PC-9 (cell line): ENCODE measurements at regions not wholly inside any gene's neighbourhood (a gene's known extent, or its start where the extent isn't known, plus 50 kb on each side); places are given as distances from the start of the nearest gene placed in this dataset.

Source experiments
- BruUV-seq: library from RNA; stranded (reverse); fragments of 400-500 nt; replicated peaks from 2 replicates; lab custom pipeline; 2021; lab: Mats Ljungman, UMichigan
- CTCF ChIA-PET: fragments of 300-600 bp; sonication (Branson Sonifier 250); formaldehyde crosslinking; loops from one replicate; lab custom pipeline; 2022; ENCODE audit warnings: antibody characterized with exemption; lab: Charles Lee
- POLR2A ChIA-PET: fragments of 300-600 bp; sonication (Branson Sonifier 250); formaldehyde crosslinking; loops from one replicate; lab custom pipeline; 2022; ENCODE audit warnings: antibody characterized with exemption; ENCODE audit not compliant: unreplicated experiment; lab: Charles Lee
- DNase-seq, 2 experiments: peaks; one replicate each; pipeline versions ENCODE4 v3.0.0 to v3.0.0-alpha.2; 2015 to 2022; ENCODE audit warnings: mixed read lengths in 1 of 2
- H2AFZ ChIP-seq: fragments of 200-600 bp; sonication (generic); 2 replicates; pipeline ENCODE4 v1.8.1; 2017; ENCODE audit warnings: antibody characterized with exemption
- H3F3A ChIP-seq: fragments of 200-600 bp; sonication (generic); 2 replicates; pipeline ENCODE4 v1.8.1; 2017; ENCODE audit warnings: antibody characterized with exemption, mild to moderate bottlenecking, low read depth; ENCODE audit not compliant: insufficient read depth
- H3K27ac ChIP-seq: fragments of 200-600 bp; sonication (generic); 2 replicates; pipeline ENCODE4 v1.6.1; 2016; ENCODE audit warnings: mixed run types
- H3K27me3 ChIP-seq: fragments of 200-600 bp; sonication (generic); 2 replicates; pipeline ENCODE4 v1.6.1; 2016; ENCODE audit warnings: low read depth, mixed run types; ENCODE audit not compliant: insufficient read depth
- H3K36me3 ChIP-seq: fragments of 200-600 bp; sonication (generic); 2 replicates; pipeline ENCODE4 v1.6.1; 2016; ENCODE audit warnings: low read depth, mixed run types
- H3K4me1 ChIP-seq: fragments of 200-600 bp; sonication (generic); replicated peaks from 2 replicates; pipeline ENCODE4 v1.6.1; 2016; ENCODE audit warnings: mixed run types; ENCODE audit not compliant: insufficient read depth
- H3K4me2 ChIP-seq: fragments of 200-600 bp; sonication (generic); 2 replicates; pipeline ENCODE4 v1.6.1; 2017; ENCODE audit warnings: mixed run types
- H3K4me3 ChIP-seq: fragments of 200-600 bp; sonication (generic); 2 replicates; pipeline ENCODE4 v1.6.1; 2016; ENCODE audit warnings: mixed run types
- H3K79me2 ChIP-seq: fragments of 200-600 bp; sonication (generic); 2 replicates; pipeline ENCODE4 v1.6.1; 2017; ENCODE audit warnings: low read depth, mixed run types
- H3K9me2 ChIP-seq: fragments of 200-600 bp; sonication (generic); 2 replicates; pipeline ENCODE4 v1.8.1; 2017; ENCODE audit warnings: mild to moderate bottlenecking; ENCODE audit not compliant: insufficient read depth
- H3K9me3 ChIP-seq: fragments of 200-600 bp; sonication (generic); 2 replicates; pipeline ENCODE4 v1.8.1; 2016; ENCODE audit warnings: low read depth; ENCODE audit not compliant: insufficient read depth
- H4K20me1 ChIP-seq: fragments of 200-600 bp; sonication (generic); 2 replicates; pipeline ENCODE4 v1.8.1; 2017; ENCODE audit not compliant: insufficient read depth
- EZH2 ChIP-seq: fragments of 200-600 bp; sonication (generic); IDR thresholded peaks from 2 replicates; pipeline ENCODE4 v1.8.0; 2017; ENCODE audit warnings: antibody characterized with exemption, low read depth
- intact Hi-C: fragments of 100-400 bp; cut with micrococcal nuclease; formaldehyde crosslinking; loops from one replicate; pipeline ENCODE4 v1.10.0; 2022; ENCODE audit not compliant: unreplicated experiment
- TF ChIP-seq, protein P1 (sequence below): fragments of 200-600 bp; sonication (generic); conservative IDR thresholded peaks from 2 replicates; pipeline ENCODE4 v1.6.1; 2017; ENCODE audit warnings: mixed run types, antibody characterized with exemption, mild to moderate bottlenecking, moderate library complexity

DNA sequence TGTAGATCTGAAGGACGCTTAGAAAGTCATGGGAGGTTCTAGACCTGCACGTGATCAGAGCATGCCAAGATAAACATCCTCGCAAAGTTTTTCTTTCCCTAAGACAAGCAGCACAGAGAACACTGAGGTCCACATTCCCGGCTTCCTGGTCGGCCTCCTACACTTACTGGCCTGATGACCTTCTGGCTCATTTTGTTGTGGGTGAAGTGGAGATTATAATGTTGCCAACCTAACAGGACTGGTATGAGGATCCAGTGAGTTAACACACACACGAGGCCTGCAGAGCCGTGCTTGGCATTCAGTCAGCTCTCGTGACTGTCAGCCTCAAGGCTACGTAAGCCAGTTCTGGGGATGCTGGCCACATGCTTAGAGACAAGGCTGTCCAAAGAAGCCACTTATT, 186.0 kb downstream of the TENT4A start:
- no peak overlapping the region for H2AFZ ChIP-seq
- intact Hi-C loops, result no loop called here
- H3K9me2 ChIP-seq, result no peaks in the 10 kb centered on the region
- no peak overlapping the region for H3K4me2 ChIP-seq
- no TSS peak for BruUV-seq
- no peak overlapping the region for H3K4me3 ChIP-seq
- no peak overlapping the region for H3K27ac ChIP-seq
- no peaks in the 10 kb centered on the region for H4K20me1 ChIP-seq
- no peak for DNase-seq
- ChIA-PET POLR2A (no interaction called here), CTCF (no interaction called here)
- no peaks in the 10 kb centered on the region for H3K9me3 ChIP-seq
- H3K27me3 ChIP-seq, result peaks cover 59% of the 10 kb centered on the region
- no peak for TF ChIP-seq EZH2
- TF ChIP-seq, protein P1, sequence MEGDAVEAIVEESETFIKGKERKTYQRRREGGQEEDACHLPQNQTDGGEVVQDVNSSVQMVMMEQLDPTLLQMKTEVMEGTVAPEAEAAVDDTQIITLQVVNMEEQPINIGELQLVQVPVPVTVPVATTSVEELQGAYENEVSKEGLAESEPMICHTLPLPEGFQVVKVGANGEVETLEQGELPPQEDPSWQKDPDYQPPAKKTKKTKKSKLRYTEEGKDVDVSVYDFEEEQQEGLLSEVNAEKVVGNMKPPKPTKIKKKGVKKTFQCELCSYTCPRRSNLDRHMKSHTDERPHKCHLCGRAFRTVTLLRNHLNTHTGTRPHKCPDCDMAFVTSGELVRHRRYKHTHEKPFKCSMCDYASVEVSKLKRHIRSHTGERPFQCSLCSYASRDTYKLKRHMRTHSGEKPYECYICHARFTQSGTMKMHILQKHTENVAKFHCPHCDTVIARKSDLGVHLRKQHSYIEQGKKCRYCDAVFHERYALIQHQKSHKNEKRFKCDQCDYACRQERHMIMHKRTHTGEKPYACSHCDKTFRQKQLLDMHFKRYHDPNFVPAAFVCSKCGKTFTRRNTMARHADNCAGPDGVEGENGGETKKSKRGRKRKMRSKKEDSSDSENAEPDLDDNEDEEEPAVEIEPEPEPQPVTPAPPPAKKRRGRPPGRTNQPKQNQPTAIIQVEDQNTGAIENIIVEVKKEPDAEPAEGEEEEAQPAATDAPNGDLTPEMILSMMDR, result no peak
- no peaks in the 10 kb centered on the region for H3K4me1 ChIP-seq
- no peaks in the 10 kb centered on the region for H3K79me2 ChIP-seq
- H3F3A ChIP-seq, result no peaks in the 10 kb centered on the region
- H3K36me3 ChIP-seq, result no peaks in the 10 kb centered on the region

DNA sequence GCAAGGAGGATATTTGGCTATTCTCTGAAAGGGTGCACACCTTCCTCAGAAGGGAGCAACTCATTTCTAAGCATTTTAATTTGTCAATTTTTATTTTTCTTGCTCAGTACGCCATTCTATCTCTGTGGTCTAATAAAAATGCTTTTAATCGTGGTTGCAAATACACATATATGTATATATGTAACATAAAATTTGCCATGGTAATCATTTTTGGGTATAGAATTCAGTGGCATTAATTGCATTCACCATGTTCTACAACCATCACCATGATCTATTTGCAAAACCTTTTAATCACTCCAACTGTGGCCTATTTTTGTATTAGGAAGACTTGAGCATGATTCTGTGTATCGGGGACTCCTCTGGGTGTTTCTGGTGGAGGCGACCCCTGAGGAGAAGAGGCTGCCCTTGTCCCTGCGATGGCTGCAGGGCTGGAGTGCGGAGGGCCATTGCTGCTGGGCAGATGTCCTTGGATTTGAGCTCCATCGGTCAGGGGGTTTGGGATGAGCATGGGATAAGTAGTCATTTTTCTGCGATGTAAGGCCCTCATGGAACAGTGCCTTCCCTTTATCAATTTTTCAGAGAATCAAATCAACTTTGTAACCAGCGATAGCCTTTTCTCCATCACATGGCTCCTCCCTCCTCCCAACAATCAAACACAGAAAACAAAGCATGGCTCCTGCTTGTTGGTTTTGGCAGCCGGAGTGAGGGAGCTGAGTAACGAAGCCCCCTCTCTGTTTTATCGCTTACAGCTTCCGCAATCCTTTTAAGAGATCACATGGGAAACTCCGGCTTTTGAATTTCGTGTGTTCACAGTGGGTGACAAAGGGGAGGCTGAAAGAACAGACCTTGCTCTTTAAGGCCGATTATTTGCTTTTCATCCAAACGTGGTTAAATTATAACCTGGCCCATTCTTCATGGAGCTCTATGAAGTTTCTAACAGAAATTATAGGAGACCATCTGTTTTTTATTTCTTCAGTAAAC, 187.3 kb downstream of the TENT4A start:
- BruUV-seq, result no TSS peak
- no peak overlapping the region for H3K27ac ChIP-seq
- ChIA-PET POLR2A (no interaction called here), CTCF (no interaction called here)
- DNase-seq, result no peak
- intact Hi-C loops, result no loop called here
- no peaks in the 10 kb centered on the region for H3K4me1 ChIP-seq
- no peak overlapping the region for H3K4me2 ChIP-seq
- H3K9me3 ChIP-seq, result no peaks in the 10 kb centered on the region
- H3K79me2 ChIP-seq, result no peaks in the 10 kb centered on the region
- H3K36me3 ChIP-seq, result no peaks in the 10 kb centered on the region
- peaks cover 62% of the 10 kb centered on the region for H3K27me3 ChIP-seq
- no peak overlapping the region for H3K4me3 ChIP-seq
- no peak overlapping the region for H2AFZ ChIP-seq
- H4K20me1 ChIP-seq, result no peaks in the 10 kb centered on the region
- H3F3A ChIP-seq, result no peaks in the 10 kb centered on the region
- TF ChIP-seq EZH2, result no peak
- TF ChIP-seq, protein P1, result no peak
- H3K9me2 ChIP-seq, result no peaks in the 10 kb centered on the region

DNA sequence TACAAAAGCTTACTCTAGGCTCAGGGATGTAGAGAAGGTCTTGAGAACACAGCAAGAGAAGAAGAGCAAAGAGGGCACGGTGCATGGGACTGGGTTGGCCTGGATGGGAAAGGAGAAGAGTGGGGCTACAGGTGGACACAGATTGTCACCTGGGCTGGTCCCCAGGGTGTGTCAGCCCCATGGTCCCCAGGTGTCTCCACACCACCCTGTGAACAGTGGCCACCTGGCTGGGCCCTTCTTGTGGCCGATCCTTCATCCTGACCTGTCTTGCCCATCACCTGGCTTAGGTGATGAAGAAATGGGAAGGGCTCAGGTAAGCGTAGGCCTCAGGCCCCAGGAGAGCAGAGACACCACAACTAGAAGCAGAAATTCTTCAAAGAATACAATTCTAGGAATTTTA, 188.9 kb downstream of the TENT4A start:
- Histone ChIP-seq H2AFZ (no peak overlapping the region), H3K4me1 (no peaks in the 10 kb centered on the region), H3K4me2 (no peak overlapping the region), H4K20me1 (no peaks in the 10 kb centered on the region), H3F3A (no peaks in the 10 kb centered on the region), H3K4me3 (no peak overlapping the region), H3K9me2 (no peaks in the 10 kb centered on the region), H3K36me3 (no peaks in the 10 kb centered on the region), H3K9me3 (no peaks in the 10 kb centered on the region), H3K79me2 (no peaks in the 10 kb centered on the region), H3K27me3 (peaks cover 78% of the 10 kb centered on the region), H3K27ac (no peak overlapping the region)
- POLR2A ChIA-PET, result no interaction called here
- CTCF ChIA-PET, result no interaction called here
- no peak for DNase-seq
- intact Hi-C loops, result no loop called here
- no TSS peak for BruUV-seq
- TF ChIP-seq EZH2, result no peak
- TF ChIP-seq, protein P1, result no peak
